ENCODE measurements at regions not wholly inside any gene's neighbourhood (a gene's known extent, or its start where the extent isn't known, plus 50 kb on each side); places are given as distances from the start of the nearest gene placed in this dataset.

DNA sequence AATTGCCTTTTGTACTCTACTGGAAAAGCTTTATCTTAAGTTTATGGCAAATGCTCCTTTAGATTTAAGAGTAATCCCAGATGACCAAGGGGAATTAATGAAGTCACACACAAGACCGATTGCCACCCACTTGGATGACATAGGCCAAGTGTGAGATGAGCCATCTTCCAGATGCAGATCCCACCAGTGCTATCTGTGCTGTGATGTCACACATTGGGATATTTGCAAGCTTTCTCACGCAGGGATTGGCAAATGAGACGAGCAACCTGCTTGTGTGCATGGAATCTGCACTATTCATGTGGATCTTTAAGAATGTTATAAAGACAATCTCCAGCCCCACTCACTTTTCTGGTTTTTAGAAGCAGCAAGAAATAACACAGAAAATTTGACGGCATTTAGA, 602.1 kb upstream of the TMEM132C start:
- no peaks in the 10 kb centered on the region for H3K9me3 ChIP-seq
- intact Hi-C loops (cut with DNase I; ENCODE audit: low total_unique reads): no loop called here
- WGBS, 5 donors: 73 to 86% (median 84%) methylated on average over 4 of the region's 4 CpGs
- TF ChIP-seq POLR2AphosphoS5 (IDR thresholded peaks at IDR 0.05): no peak
- TF ChIP-seq POLR2A (IDR thresholded peaks at IDR 0.05): no peak
- no peak for TF ChIP-seq EP300 (IDR thresholded peaks at IDR 0.05)
- TF ChIP-seq, protein P1, sequence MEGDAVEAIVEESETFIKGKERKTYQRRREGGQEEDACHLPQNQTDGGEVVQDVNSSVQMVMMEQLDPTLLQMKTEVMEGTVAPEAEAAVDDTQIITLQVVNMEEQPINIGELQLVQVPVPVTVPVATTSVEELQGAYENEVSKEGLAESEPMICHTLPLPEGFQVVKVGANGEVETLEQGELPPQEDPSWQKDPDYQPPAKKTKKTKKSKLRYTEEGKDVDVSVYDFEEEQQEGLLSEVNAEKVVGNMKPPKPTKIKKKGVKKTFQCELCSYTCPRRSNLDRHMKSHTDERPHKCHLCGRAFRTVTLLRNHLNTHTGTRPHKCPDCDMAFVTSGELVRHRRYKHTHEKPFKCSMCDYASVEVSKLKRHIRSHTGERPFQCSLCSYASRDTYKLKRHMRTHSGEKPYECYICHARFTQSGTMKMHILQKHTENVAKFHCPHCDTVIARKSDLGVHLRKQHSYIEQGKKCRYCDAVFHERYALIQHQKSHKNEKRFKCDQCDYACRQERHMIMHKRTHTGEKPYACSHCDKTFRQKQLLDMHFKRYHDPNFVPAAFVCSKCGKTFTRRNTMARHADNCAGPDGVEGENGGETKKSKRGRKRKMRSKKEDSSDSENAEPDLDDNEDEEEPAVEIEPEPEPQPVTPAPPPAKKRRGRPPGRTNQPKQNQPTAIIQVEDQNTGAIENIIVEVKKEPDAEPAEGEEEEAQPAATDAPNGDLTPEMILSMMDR (IDR thresholded peaks at IDR 0.05): no peak
- no peaks in the 10 kb centered on the region for H3K36me3 ChIP-seq
- no peaks in the 10 kb centered on the region for H3K27me3 ChIP-seq
- H3K4me3 ChIP-seq: no peak overlapping the region
- no peak for DNase-seq
- no peaks in the 10 kb centered on the region for H3K4me1 ChIP-seq
- no peak overlapping the region for H3K27ac ChIP-seq

DNA sequence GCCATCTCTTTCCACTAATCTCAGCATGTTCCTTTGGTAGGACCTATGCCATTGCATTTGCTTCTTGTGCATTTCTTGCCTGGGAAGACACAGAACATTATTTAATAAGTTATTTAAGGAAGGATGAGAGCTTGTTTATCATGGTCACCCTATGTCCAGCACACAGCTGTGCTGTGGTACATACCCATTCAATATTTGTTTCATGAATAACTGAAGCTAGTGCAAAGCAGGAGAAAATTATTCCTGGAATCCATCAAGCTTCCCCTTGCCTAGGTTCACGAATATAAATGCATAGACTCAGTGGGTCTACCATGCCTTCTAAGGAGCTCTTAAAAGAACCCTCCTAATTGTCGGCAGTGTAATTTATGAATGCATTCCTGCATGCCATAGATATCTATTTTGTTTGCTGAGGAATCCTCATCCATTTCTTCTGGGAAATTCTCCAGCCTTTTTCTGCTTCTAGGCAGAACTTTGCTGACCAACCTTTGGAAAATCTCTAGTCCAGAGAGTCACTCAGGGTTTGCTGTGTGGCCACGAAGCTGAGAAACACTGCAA, 599.8 kb upstream of the TMEM132C start:
- no peak for DNase-seq
- H3K4me3 ChIP-seq: no peak overlapping the region
- intact Hi-C loops (cut with DNase I; ENCODE audit: low total_unique reads): no loop called here
- no peaks in the 10 kb centered on the region for H3K27me3 ChIP-seq
- H3K4me1 ChIP-seq: no peaks in the 10 kb centered on the region
- H3K9me3 ChIP-seq: no peaks in the 10 kb centered on the region
- H3K27ac ChIP-seq: no peak overlapping the region
- no peak for TF ChIP-seq POLR2A (IDR thresholded peaks at IDR 0.05)
- no peak for TF ChIP-seq POLR2AphosphoS5 (IDR thresholded peaks at IDR 0.05)
- TF ChIP-seq, protein P1 (IDR thresholded peaks at IDR 0.05): no peak
- no peak for TF ChIP-seq EP300 (IDR thresholded peaks at IDR 0.05)
- no peaks in the 10 kb centered on the region for H3K36me3 ChIP-seq
- 53 to 66% (median 60%) methylated on average over 3 of the region's 3 CpGs for WGBS, 5 donors

DNA sequence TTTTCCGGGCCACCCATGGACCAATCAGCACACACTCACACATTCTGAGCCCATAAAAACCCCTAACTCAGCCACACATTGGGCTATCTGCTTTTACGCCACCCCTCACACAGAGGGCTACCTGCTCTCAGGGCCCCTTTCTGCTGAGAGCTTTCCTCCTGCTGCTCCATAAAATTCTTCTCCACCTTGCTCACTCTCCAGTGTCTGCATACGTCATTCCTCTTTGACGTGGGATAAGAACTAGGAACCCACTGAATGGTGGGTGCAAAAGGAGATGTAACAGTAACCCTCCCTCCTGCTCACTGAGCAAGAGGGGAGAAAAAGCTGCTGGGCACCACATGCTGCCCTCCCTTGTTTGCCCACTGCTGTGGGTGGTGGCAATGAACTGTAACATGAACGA, 596.7 kb upstream of the TMEM132C start:
- no peaks in the 10 kb centered on the region for H3K9me3 ChIP-seq
- TF ChIP-seq POLR2AphosphoS5 (IDR thresholded peaks at IDR 0.05): no peak
- TF ChIP-seq, protein P1 (IDR thresholded peaks at IDR 0.05): no peak
- no peak for TF ChIP-seq EP300 (IDR thresholded peaks at IDR 0.05)
- TF ChIP-seq POLR2A (IDR thresholded peaks at IDR 0.05): no peak
- H3K27me3 ChIP-seq: no peaks in the 10 kb centered on the region
- no peaks in the 10 kb centered on the region for H3K36me3 ChIP-seq
- H3K27ac ChIP-seq: no peak overlapping the region
- no peak overlapping the region for H3K4me3 ChIP-seq
- DNase-seq: no peak
- H3K4me1 ChIP-seq: no peaks in the 10 kb centered on the region
- intact Hi-C loops (cut with DNase I; ENCODE audit: low total_unique reads): no loop called here
- WGBS, 5 donors: 91 to 96% (median 95%) methylated on average over 5 of the region's 5 CpGs

DNA sequence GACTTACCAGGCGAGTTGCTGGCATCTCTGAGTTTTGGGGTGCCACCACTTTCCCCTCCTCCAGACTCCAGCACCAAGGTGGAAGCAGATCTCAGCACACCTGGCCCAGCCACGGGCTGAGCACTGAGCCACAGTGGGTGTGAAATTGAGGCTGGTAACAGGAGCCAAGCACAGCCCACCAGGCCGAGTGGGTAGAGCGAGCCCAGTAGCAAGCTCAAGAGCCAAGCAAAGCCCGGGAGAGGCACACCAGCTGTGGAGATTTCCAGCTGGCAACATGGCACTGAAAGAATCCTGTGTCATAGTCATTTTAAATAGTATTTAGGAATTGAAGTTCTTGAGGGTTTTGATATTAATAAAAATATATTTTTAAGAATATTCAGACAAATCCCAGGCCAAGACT, 596.2 kb upstream of the TMEM132C start:
- TF ChIP-seq POLR2A (IDR thresholded peaks at IDR 0.05): no peak
- TF ChIP-seq POLR2AphosphoS5 (IDR thresholded peaks at IDR 0.05): no peak
- no peak for TF ChIP-seq EP300 (IDR thresholded peaks at IDR 0.05)
- TF ChIP-seq, protein P1 (IDR thresholded peaks at IDR 0.05): no peak
- Histone ChIP-seq H3K9me3 (no peaks in the 10 kb centered on the region), H3K27ac (no peak overlapping the region), H3K4me1 (no peaks in the 10 kb centered on the region), H3K27me3 (no peaks in the 10 kb centered on the region), H3K36me3 (no peaks in the 10 kb centered on the region), H3K4me3 (no peak overlapping the region)
- intact Hi-C loops (cut with DNase I; ENCODE audit: low total_unique reads): no loop called here
- WGBS, 5 donors: 71 to 91% (median 82%) methylated on average over 5 of the region's 5 CpGs
- DNase-seq: no peak

Measured in stomach (tissue), 8 donors.